Gastroesophageal sphincter (tissue), 3 donors: ENCODE measurements at regions not wholly inside any gene's neighbourhood (a gene's known extent, or its start where the extent isn't known, plus 50 kb on each side); places are given as distances from the start of the nearest gene placed in this dataset.

ENCODE experiments used
- EP300 ChIP-seq: sonication (generic); formaldehyde crosslinking; IDR thresholded peaks from one replicate; pipeline ENCODE4 v1.6.1; 2017; ENCODE audit warnings: antibody characterized with exemption, mild to moderate bottlenecking
- POLR2A ChIP-seq, 2 donors: fragments of 450-650 bp; IDR thresholded peaks; one replicate each; pipeline ENCODE4 v1.6.1; 2017; ENCODE audit warnings: antibody characterized with exemption in 2 of 2, mild to moderate bottlenecking in 2 of 2, moderate library complexity in 1 of 2
- POLR2AphosphoS5 ChIP-seq: sonication (generic); formaldehyde crosslinking; IDR thresholded peaks from one replicate; pipeline ENCODE4 v1.6.1; 2017; ENCODE audit warnings: antibody characterized with exemption
- TF ChIP-seq, protein P1 (sequence below), 4 experiments: fragments of 200-600 bp in 2 of 4; fragments of 450-650 bp in 2 of 4; sonication (generic) in 1 of 4; IDR thresholded peaks; one replicate each; pipeline ENCODE4 v1.5.1; 2017 to 2019; ENCODE audit warnings: antibody characterized with exemption in 4 of 4, mild to moderate bottlenecking in 2 of 4, moderate library complexity in 2 of 4

DNA sequence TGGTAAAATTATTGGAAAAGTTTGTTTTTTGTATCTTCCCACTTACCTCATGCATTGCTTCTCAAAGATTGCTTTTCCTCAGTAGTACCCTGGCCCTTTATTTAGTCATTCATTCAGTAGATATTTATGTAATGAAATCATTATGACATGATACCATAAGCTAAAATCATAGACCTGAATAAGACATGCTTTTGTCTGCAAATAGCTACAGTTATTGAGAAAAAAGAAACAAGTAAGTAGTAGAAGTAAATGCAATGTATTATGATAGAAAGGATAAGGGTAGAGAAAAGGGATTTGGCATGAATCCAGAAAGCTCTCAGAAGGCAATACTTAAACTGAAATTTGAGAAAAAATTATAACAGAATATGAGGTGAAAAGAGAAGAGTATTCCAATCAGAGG lies 352.5 kb downstream of the GPM6A start:
- TF ChIP-seq EP300 (no peak), POLR2A (IDR thresholded peaks at IDR 0.05) (no peak), POLR2AphosphoS5 (no peak)
- TF ChIP-seq, protein P1, sequence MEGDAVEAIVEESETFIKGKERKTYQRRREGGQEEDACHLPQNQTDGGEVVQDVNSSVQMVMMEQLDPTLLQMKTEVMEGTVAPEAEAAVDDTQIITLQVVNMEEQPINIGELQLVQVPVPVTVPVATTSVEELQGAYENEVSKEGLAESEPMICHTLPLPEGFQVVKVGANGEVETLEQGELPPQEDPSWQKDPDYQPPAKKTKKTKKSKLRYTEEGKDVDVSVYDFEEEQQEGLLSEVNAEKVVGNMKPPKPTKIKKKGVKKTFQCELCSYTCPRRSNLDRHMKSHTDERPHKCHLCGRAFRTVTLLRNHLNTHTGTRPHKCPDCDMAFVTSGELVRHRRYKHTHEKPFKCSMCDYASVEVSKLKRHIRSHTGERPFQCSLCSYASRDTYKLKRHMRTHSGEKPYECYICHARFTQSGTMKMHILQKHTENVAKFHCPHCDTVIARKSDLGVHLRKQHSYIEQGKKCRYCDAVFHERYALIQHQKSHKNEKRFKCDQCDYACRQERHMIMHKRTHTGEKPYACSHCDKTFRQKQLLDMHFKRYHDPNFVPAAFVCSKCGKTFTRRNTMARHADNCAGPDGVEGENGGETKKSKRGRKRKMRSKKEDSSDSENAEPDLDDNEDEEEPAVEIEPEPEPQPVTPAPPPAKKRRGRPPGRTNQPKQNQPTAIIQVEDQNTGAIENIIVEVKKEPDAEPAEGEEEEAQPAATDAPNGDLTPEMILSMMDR (IDR thresholded peaks at IDR 0.05), result no peak
